ENCODE measurements at regions not wholly inside any gene's neighbourhood (a gene's known extent, or its start where the extent isn't known, plus 50 kb on each side); places are given as distances from the start of the nearest gene placed in this dataset.

GRCh38 chr4:19945979-19946380, 305.7 kb upstream of the SLIT2 start:
- 64 to 67% methylated on average over 3 of the region's 3 CpGs for WGBS, 2 donors
- no peak for DNase-seq
- no peak for TF ChIP-seq POLR2AphosphoS5 (IDR thresholded peaks at IDR 0.05)
- no peak for TF ChIP-seq CTCF (IDR thresholded peaks at IDR 0.05)
- no peak for TF ChIP-seq POLR2A (IDR thresholded peaks at IDR 0.05)
- no peak for TF ChIP-seq EP300 (IDR thresholded peaks at IDR 0.05)
- peak in 1 of 2 donors; percentile 34 for ATAC-seq (ENCODE audit: low FRiP score in 2 of 2)
- no peak overlapping the region for H3K4me3 ChIP-seq
- H3K9me3 ChIP-seq = no peaks in the 10 kb centered on the region
- H3K36me3 ChIP-seq = no peaks in the 10 kb centered on the region
- no peaks in the 10 kb centered on the region for H3K27me3 ChIP-seq
- H3K27ac ChIP-seq = no peak overlapping the region
- no peaks in the 10 kb centered on the region for H3K4me1 ChIP-seq

- Histone ChIP-seq H3K9me3 (no peaks in the 10 kb centered on the region), H3K27me3 (no peaks in the 10 kb centered on the region), H3K4me1 (no peaks in the 10 kb centered on the region), H3K27ac (no peak overlapping the region), H3K36me3 (no peaks in the 10 kb centered on the region), H3K4me3 (no peak overlapping the region)
- ATAC-seq (ENCODE audit: low FRiP score in 2 of 2) (no peak), DNase-seq (no peak)
- TF ChIP-seq POLR2AphosphoS5 (IDR thresholded peaks at IDR 0.05) = no peak
- TF ChIP-seq CTCF (IDR thresholded peaks at IDR 0.05) = no peak
- 63 to 64% methylated on average over 2 of the region's 2 CpGs for WGBS, 2 donors
Observed at GRCh38 chr4:19945501-19945900, 306.2 kb upstream of the SLIT2 start.

- WGBS, 2 donors = 74 to 75% methylated on average over 2 of the region's 2 CpGs
- Histone ChIP-seq H3K4me1 (no peaks in the 10 kb centered on the region), H3K4me3 (no peak overlapping the region), H3K36me3 (no peaks in the 10 kb centered on the region), H3K27ac (no peak overlapping the region), H3K27me3 (no peaks in the 10 kb centered on the region), H3K9me3 (no peaks in the 10 kb centered on the region)
- no peak for TF ChIP-seq POLR2AphosphoS5 (IDR thresholded peaks at IDR 0.05)
- no peak for TF ChIP-seq CTCF (IDR thresholded peaks at IDR 0.05)
- no peak for TF ChIP-seq POLR2A (IDR thresholded peaks at IDR 0.05)
- no peak for TF ChIP-seq EP300 (IDR thresholded peaks at IDR 0.05)
- DNase-seq (no peak), ATAC-seq (ENCODE audit: low FRiP score in 2 of 2) (no peak)
Observed at GRCh38 chr4:19944806-19945205, 306.9 kb upstream of the SLIT2 start.

GRCh38 chr4:19944251-19944650, 307.5 kb upstream of the SLIT2 start:
- Histone ChIP-seq H3K27ac (no peak overlapping the region), H3K27me3 (no peaks in the 10 kb centered on the region), H3K4me1 (no peaks in the 10 kb centered on the region), H3K36me3 (no peaks in the 10 kb centered on the region), H3K4me3 (no peak overlapping the region), H3K9me3 (no peaks in the 10 kb centered on the region)
- ATAC-seq (ENCODE audit: low FRiP score in 2 of 2) (no peak), DNase-seq (no peak)
- TF ChIP-seq CTCF (IDR thresholded peaks at IDR 0.05) = no peak
- TF ChIP-seq POLR2AphosphoS5 (IDR thresholded peaks at IDR 0.05) = no peak
- TF ChIP-seq POLR2A (IDR thresholded peaks at IDR 0.05) = no peak
- TF ChIP-seq EP300 (IDR thresholded peaks at IDR 0.05) = no peak

GRCh38 chr4:19941434-19941833, 310.3 kb upstream of the SLIT2 start:
- no peak for ATAC-seq (ENCODE audit: low FRiP score in 2 of 2)
- TF ChIP-seq POLR2AphosphoS5 (IDR thresholded peaks at IDR 0.05) (no peak), POLR2A (IDR thresholded peaks at IDR 0.05) (no peak), EP300 (IDR thresholded peaks at IDR 0.05) (no peak), CTCF (IDR thresholded peaks at IDR 0.05) (no peak)

More at GRCh38 chr4:19941434-19941833, 310.3 kb upstream of the SLIT2 start:
- Histone ChIP-seq H3K4me1 (no peaks in the 10 kb centered on the region), H3K27ac (no peak overlapping the region), H3K9me3 (no peaks in the 10 kb centered on the region), H3K4me3 (no peak overlapping the region), H3K36me3 (no peaks in the 10 kb centered on the region), H3K27me3 (no peaks in the 10 kb centered on the region)
- 68 to 72% methylated on average over 2 of the region's 2 CpGs for WGBS, 2 donors
- DNase-seq = no peak
